Stimulated activated CD4-positive, alpha-beta T cell treated with anti-CD3 and anti-CD28 coated beads, Interleukin-1b, Interleukin-23, amount 100 ng/mL, for 4 hours (primary cell): ENCODE measurements at regions not wholly inside any gene's neighbourhood (a gene's known extent, or its start where the extent isn't known, plus 50 kb on each side); places are given as distances from the start of the nearest gene placed in this dataset.

ENCODE experiments used
- DNase-seq, 2 donors: peaks; one replicate each; pipeline ENCODE4 v3.0.0-alpha.2; 2020; ENCODE audit warnings: low read depth in 2 of 2

DNA sequence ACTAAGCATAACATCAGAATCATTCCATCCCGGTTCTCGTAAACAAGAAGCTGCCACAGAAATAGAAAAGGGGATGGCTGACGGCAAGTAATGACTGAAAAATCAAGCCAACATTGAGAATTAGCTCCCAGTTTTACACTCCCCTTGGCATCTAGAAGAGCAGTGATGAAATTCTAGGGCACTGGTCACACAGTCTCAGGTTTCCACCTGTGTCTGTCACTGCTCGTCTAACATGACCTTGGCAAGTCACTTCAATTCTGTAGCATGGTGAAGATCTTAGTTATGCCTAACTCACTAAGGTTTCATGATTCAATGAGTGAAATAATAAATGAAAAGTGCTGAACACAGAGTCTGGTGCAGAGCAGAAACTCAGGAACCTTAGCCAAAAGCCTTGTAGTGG is 272.3 kb upstream of the ARRDC4 start:
- DNase-seq: no peak

DNA sequence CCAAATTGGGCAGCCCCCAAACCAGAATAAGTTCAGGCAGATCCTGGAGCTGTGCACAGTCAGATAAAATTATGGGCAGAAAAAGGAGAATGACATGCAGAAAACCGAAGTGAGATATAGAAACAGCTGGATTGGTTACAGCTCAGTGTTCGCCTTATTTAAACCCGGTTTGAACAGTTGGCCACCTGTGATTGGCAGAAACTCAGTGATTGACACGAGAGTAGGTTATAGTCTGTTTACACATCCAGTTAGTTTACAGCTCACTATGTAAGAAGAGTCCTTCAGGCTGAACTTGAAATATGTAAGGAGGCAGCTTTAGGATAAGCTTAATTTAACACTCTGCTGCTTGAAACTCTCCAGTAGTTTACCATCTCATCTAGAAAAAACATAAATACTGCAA is 271.6 kb upstream of the ARRDC4 start:
- no peak for DNase-seq

GRCh38 chr15:97691078-97691477 is 269.4 kb upstream of the ARRDC4 start:
- DNase-seq: no peak

DNA sequence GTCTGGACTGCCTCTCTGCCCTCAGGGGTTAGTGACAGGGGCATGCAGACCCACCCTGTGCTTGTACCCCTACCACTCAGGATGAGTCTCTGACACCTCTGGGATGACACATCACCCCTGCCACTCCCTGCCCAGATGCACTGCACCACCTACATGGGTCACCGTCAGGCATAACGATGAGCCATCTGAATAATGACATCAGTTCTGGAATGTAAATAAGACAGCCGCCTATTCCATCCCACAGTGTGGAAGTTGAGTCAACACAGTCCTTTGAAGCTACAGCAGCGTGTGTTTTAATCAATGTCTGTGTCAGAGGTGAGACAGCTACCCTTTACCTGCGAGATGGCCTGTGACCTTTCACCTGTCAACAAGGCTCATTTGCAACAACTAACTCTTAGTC is 268.7 kb upstream of the ARRDC4 start:
- no peak for DNase-seq

DNA sequence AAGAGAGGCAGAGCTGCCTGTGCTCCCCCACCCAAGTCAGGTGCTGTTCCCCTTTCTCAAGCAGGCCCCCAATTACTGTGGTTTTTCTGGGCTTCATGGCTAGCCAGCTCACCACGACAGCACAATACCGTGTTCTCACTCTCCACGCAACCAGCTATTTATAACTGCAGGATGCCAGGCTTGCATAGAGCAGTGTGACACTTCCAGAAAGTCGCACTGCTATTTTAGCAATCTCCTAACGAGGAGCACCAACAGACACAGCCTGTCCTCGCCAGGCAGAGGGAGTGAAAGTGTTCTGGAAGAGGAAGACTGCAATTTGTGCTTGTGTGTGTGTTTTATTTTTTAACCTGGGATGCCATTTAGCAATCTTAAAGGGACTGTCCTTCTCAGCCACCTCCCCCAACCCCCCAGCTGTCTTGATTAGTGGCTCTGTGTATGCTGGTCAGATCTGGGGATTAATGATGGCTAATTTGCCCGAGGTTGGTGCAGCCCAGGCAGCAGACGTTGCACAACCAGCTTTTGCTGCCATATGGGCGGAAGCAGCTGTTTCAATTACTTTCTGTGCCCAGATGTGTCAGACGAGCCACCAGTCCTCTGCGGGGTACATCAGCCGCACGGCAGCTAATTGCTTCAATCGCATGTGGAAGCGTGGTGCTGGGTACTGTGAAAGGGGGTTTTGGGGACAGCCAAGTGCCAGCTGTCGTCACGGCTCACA is 268.0 kb upstream of the ARRDC4 start:
- no peak for DNase-seq

GRCh38 chr15:97694456-97694855 is 266.0 kb upstream of the ARRDC4 start:
- no peak for DNase-seq

- DNase-seq: no peak
Observed at GRCh38 chr15:97703400-97703799, 257.1 kb upstream of the ARRDC4 start.

DNA sequence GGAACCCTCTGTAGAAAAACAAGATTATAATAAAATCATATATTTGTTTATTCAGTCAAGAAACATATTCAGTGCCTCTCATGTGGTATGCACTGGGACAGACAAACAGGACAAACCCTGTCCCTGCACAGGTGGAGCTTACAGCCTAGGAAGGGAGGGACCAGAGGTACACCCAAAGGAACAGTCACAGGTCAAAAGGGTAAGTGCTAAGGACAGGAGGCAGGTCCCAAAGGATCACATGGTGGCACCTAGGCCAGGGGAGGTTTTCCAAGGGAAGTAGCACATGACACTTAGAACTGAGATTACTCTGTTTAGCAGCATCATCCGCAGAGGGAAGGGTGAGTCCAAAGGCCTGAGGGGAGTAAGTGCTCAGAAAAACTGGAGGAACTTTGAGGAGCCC is 254.4 kb upstream of the ARRDC4 start:
- DNase-seq: no peak

GRCh38 chr15:97708252-97708651 is 252.3 kb upstream of the ARRDC4 start:
- no peak for DNase-seq

DNA sequence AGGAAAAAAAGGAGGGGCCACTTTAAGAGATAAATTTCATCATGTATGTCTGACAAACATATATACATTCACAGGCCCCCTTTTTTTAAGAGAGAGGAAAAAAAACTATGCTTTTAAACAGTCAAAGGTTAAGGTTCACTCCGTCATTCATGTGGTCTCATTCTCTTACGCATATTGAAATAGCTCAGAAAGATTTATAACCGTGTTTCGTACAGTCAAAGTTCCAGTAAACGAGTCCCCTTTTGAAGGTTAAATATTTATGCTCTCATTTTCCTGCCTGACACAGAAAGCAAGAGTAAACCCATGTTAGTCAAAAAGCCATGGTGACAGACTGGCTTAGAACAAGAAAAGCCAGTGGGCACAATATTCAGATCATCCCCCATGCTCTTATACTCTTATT is 248.0 kb upstream of the ARRDC4 start:
- DNase-seq: no peak

GRCh38 chr15:97717806-97718205 is 242.7 kb upstream of the ARRDC4 start:
- DNase-seq: no peak

GRCh38 chr15:97718509-97718908 is 242.0 kb upstream of the ARRDC4 start:
- no peak for DNase-seq

DNA sequence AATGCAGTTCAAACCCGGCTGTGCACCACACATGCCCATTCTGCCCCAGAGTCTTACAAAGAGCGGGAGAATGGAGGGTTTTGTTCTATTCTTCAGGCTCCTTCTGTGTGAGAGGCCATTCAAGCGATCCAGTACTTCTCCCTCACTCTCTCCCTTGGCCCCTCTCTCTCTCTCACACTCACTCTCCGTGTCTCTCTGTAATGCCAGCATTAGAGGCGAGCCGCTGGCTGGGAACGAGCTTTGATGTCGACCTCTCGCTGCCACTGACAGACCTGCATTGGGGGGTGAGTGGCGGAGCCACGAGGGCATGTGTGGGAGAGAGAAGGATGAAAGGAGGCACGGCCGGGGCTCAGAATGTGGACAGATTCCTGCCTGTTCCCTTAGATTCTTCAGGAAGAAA is 231.7 kb upstream of the ARRDC4 start:
- DNase-seq: no peak

DNA sequence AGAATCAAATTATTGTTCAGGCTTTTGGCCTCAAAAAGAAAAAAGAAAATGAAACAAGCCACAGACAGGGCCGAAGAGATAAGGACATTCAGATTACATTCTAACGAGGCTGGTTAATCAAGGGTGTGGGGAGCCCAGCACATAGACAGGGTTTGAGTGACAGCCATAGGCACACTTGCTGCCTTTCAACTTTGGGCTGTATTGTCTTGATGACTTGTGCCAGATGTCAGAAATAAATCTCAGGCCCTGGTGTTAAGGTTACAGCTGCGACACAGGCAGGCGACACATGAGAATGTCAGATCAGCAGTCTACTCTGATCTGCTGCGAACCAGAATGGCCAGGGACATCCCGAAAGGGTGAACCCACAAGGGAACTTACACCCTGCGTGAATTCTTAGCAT is 231.2 kb upstream of the ARRDC4 start:
- DNase-seq: no peak

- DNase-seq: no peak
Observed at GRCh38 chr15:97730315-97730714, 230.2 kb upstream of the ARRDC4 start.

DNA sequence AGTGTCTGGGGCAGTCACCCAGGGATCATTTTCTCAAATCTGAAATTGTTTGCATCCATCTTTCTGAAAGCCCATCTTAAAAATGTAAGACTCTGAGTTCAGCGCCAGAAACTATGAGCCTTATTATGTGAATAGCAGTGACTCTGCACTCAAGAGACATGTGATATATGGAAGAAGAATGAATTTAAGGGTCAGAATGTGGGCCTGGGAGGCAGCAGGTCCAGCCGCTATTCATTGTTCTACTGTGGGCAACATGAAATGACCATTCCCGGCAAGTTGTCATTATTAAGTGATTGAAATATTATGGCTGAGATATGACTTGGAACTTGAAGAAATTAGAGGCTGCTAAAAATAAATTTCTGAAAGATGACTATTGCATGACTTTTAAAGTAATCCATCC is 228.6 kb upstream of the ARRDC4 start:
- no peak for DNase-seq

DNA sequence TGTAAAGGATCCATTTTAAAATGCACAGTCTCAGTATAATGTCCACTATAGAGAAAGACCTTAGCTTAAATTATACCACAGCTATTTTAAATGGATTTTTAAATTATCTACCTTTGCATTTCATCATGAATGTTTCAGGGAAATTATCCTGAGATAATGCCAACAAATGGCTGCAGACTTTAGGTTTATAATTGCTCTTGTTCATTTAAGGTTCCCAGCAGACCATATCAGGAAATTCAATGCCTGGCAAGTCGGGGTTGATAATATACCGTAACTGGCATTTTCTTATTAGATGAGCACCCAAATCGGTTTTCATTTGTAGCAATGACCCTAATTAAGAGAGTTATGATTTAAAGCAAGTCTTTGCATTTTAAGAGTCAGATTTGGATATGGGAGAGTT is 227.1 kb upstream of the ARRDC4 start:
- no peak for DNase-seq

- no peak for DNase-seq
Observed at GRCh38 chr15:97736748-97737147, 223.8 kb upstream of the ARRDC4 start.

- no peak for DNase-seq
Observed at GRCh38 chr15:97745481-97746071, 214.9 kb upstream of the ARRDC4 start.

DNA sequence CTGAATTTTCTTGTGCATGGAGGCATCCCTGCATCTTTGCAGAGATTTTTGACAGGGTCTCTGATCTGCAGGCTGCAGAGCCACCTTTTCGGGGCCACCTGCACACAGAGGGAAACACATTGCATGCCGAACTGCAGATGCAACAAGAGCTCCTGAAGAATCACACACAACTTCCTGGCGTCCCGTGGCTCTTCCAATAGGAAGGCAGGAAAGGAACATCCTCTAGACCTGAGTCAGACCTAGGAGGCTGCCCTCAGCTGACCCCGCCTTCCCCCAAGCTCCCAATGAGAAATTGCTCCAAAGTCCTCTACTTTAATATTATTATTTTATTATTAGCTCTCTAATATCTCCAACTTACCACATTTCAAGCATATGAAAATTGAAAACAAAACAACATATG is 213.2 kb upstream of the ARRDC4 start:
- DNase-seq: no peak

- DNase-seq: no peak
Observed at GRCh38 chr15:97748576-97748975, 211.9 kb upstream of the ARRDC4 start.

- DNase-seq: no peak
Observed at GRCh38 chr15:97750060-97750459, 210.4 kb upstream of the ARRDC4 start.

DNA sequence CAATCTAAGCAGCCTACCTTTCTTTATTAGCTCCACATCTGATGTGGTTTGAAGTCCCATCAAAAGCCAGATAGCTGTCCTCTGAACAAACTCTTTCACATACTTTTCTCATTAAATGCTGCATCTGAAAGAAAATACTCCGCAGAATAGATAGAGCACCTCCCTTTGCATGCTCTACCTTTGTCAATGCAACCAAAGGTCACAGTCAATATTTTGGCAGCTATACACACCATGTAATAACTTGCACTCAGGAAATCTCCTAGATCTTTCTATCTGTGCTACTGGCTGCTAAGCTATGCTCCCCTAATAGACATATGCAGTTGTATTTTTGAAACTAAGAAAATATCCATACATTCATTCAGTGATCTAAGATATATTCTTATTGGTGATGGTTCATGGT is 204.8 kb upstream of the ARRDC4 start:
- DNase-seq: no peak

GRCh38 chr15:97759363-97759762 is 201.1 kb upstream of the ARRDC4 start:
- DNase-seq: no peak
